ENCODE measurements at regions not wholly inside any gene's neighbourhood (a gene's known extent, or its start where the extent isn't known, plus 50 kb on each side); places are given as distances from the start of the nearest gene placed in this dataset.

DNA sequence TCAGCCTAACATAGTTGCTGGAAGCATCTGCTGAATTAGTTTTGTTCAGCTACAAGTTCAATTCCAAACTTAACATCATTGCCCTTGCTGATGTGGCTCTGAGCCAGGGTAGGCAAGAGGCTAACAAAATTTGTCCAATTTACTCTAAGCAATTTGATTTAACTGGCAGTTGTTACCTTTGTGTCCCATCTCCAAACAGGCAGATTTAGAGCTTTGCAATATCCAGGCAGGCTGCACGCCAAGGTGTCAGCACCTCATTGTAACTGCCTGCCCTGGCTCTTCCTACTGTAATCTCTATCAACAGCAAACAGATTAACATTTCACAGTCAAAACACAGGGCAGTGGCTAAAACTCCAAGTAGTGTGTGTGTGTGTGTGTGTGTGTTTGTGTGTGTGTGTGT is 2070.6 kb downstream of the PCDH7 start:
- Histone ChIP-seq H3K4me1 (no peaks in the 10 kb centered on the region), H3K4me2 (no peak overlapping the region), H3K27ac (no peak overlapping the region), H3K9me3 (no peaks in the 10 kb centered on the region), H3K4me3 (no peak overlapping the region)
- WGBS (ENCODE audit: missing lambda C conversion rate): 22% methylated on average over 1 of the region's 1 CpG
- ChIA-PET POLR2A (no interaction called here), CTCF (interaction anchor here (1.4 kb wide), 1 partner anchor 15 kb away, joined by 3 read pairs; no protein-coding TSS in a partner anchor)
- ATAC-seq (no peak), DNase-seq (ENCODE audit: low read depth in 1 of 2, low spot score in 1 of 2) (no peak), FAIRE-seq (no peak)
- TF ChIP-seq, protein P1, sequence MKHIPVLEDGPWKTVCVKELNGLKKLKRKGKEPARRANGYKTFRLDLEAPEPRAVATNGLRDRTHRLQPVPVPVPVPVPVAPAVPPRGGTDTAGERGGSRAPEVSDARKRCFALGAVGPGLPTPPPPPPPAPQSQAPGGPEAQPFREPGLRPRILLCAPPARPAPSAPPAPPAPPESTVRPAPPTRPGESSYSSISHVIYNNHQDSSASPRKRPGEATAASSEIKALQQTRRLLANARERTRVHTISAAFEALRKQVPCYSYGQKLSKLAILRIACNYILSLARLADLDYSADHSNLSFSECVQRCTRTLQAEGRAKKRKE (CRISPR knock-in tag; IDR thresholded peaks at IDR 0.05; ENCODE audit: low read depth): no peak
- no peak for TF ChIP-seq NR3C1 (IDR thresholded peaks at IDR 0.05)
- TF ChIP-seq RNF2 (IDR thresholded peaks at IDR 0.05; ENCODE audit: borderline replicate concordance, low read depth): no peak
- no peak for TF ChIP-seq CHD2 (IDR thresholded peaks at IDR 0.05; ENCODE audit: low read length, partially characterized antibody)
- no peak for TF ChIP-seq POLR2A (IDR thresholded peaks at IDR 0.05; ENCODE audit: low read length)
- TF ChIP-seq, protein P2, sequence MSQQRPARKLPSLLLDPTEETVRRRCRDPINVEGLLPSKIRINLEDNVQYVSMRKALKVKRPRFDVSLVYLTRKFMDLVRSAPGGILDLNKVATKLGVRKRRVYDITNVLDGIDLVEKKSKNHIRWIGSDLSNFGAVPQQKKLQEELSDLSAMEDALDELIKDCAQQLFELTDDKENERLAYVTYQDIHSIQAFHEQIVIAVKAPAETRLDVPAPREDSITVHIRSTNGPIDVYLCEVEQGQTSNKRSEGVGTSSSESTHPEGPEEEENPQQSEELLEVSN (IDR thresholded peaks at IDR 0.05; ENCODE audit: borderline replicate concordance, low read depth): no peak
- TF ChIP-seq RAD21 (conservative IDR thresholded peaks at IDR 0.05 in 1 of 2, IDR thresholded peaks at IDR 0.05 in 1 of 2): no peak
- TF ChIP-seq, protein P3, sequence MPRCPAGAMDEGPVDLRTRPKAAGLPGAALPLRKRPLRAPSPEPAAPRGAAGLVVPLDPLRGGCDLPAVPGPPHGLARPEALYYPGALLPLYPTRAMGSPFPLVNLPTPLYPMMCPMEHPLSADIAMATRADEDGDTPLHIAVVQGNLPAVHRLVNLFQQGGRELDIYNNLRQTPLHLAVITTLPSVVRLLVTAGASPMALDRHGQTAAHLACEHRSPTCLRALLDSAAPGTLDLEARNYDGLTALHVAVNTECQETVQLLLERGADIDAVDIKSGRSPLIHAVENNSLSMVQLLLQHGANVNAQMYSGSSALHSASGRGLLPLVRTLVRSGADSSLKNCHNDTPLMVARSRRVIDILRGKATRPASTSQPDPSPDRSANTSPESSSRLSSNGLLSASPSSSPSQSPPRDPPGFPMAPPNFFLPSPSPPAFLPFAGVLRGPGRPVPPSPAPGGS (IDR thresholded peaks at IDR 0.05): no peak
- no peak for TF ChIP-seq PHF8 (IDR thresholded peaks at IDR 0.05; ENCODE audit: borderline replicate concordance, low read depth)
- no peak for TF ChIP-seq HEYL (CRISPR knock-in tag; IDR thresholded peaks at IDR 0.05)

DNA sequence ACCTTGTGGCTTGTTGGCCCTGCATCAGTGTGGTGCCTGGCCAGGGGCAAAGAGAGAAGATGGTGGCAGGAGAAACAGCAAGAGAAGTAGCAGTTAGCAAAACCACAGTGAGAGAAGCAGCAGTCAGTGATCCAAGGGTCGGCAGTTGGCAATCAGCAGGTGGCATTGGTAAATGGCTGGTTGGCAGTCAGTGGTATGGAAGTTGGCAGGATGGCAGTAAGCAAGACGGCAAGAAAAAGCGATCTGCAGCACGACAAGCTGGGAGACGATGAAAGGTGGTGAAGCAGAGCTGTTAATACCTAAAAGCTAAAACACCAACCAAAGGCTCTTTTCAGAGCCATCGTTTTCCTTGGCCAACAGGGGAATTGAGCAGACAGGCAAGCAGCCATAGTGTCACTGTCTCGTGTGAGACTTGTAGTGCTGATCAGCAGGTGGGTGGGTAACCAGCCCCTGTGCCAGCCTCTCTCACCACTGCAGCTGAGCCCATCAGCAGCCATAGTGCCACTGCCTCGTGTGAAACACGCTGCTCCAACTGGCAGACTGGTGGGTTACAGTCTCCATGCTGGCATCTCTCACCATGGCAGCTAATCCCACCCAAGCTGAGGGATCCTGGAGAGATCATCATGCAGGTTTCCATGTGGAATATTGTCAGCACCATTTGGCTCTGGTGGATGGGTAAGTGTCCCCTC is 2078.4 kb downstream of the PCDH7 start:
- DNase-seq (ENCODE audit: low read depth in 1 of 2, low spot score in 1 of 2) (no peak), FAIRE-seq (no peak), ATAC-seq (no peak)
- Histone ChIP-seq H3K4me3 (no peak overlapping the region), H3K4me2 (no peak overlapping the region), H3K9me3 (no peaks in the 10 kb centered on the region), H3K4me1 (no peaks in the 10 kb centered on the region), H3K27ac (no peak overlapping the region)
- TF ChIP-seq ZC3H11A (IDR thresholded peaks at IDR 0.05) (no peak), PHF8 (IDR thresholded peaks at IDR 0.05; ENCODE audit: borderline replicate concordance, low read depth) (no peak), MYC (IDR thresholded peaks at IDR 0.05; ENCODE audit: borderline replicate concordance, low read length) (no peak), NR3C1 (IDR thresholded peaks at IDR 0.05) (no peak), KDM5A (IDR thresholded peaks at IDR 0.05) (no peak), GATA3 (IDR thresholded peaks at IDR 0.05; ENCODE audit: borderline replicate concordance) (no peak), HOXA7 (CRISPR knock-in tag; IDR thresholded peaks at IDR 0.05) (no peak), ZSCAN20 (CRISPR knock-in tag; IDR thresholded peaks at IDR 0.05) (no peak), EP300 (IDR thresholded peaks at IDR 0.05) (no peak), MAFK (IDR thresholded peaks at IDR 0.05; ENCODE audit: partially characterized antibody) (no peak), HDAC2 (IDR thresholded peaks at IDR 0.05) (no peak)
- TF ChIP-seq, protein P4, sequence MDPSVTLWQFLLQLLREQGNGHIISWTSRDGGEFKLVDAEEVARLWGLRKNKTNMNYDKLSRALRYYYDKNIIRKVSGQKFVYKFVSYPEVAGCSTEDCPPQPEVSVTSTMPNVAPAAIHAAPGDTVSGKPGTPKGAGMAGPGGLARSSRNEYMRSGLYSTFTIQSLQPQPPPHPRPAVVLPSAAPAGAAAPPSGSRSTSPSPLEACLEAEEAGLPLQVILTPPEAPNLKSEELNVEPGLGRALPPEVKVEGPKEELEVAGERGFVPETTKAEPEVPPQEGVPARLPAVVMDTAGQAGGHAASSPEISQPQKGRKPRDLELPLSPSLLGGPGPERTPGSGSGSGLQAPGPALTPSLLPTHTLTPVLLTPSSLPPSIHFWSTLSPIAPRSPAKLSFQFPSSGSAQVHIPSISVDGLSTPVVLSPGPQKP (IDR thresholded peaks at IDR 0.05; ENCODE audit: low read depth, low read length): no peak
- TF ChIP-seq, protein P1 (CRISPR knock-in tag; IDR thresholded peaks at IDR 0.05; ENCODE audit: low read depth): no peak
- CTCF ChIA-PET: no interaction called here
- 8% methylated on average over 7 of the region's 9 CpGs for WGBS (ENCODE audit: missing lambda C conversion rate)
- POLR2A ChIA-PET: no interaction called here
